A549 (cell line): ENCODE measurements at regions not wholly inside any gene's neighbourhood (a gene's known extent, or its start where the extent isn't known, plus 50 kb on each side); places are given as distances from the start of the nearest gene placed in this dataset.

ENCODE experiments used
- CBX8 ChIP-seq: fragments of 200-600 bp; sonication (generic); IDR thresholded peaks from 2 replicates; pipeline ENCODE4 v1.6.1; 2016
- PBX3 ChIP-seq: IDR thresholded peaks from 2 replicates; pipeline ENCODE4 v1.6.1; 2012
- POLR2A ChIP-seq: IDR thresholded peaks from 2 replicates; pipeline ENCODE4 v1.6.1; 2012; ENCODE audit warnings: mild to moderate bottlenecking, low read length
- RAD21 ChIP-seq, 2 experiments: fragments of >200 bp in 1 of 2; sonication (Bioruptor Twin) in 1 of 2; formaldehyde crosslinking in 1 of 2; IDR thresholded peaks in 1 of 2; conservative IDR thresholded peaks in 1 of 2; 2 replicates in 1 of 2; 3 replicates in 1 of 2; pipeline ENCODE4 v1.6.1; 2012 to 2018; ENCODE audit warnings: inconsistent platforms in 1 of 2
- REST ChIP-seq: fragments of 200-600 bp; sonication (generic); IDR thresholded peaks from 2 replicates; pipeline ENCODE4 v1.6.1; 2016; ENCODE audit warnings: antibody characterized with exemption, mild to moderate bottlenecking, moderate library complexity
- RFX5 ChIP-seq: fragments of 450-650 bp; IDR thresholded peaks from 2 replicates; pipeline ENCODE4 v1.7.1; 2014; ENCODE audit warnings: antibody characterized with exemption, mild to moderate bottlenecking, moderate library complexity
- TFCP2L1 ChIP-seq: fragments of 250-450 bp; sonication (Bioruptor Pico); IDR thresholded peaks from 2 replicates; pipeline ENCODE4 v1.5.0; 2021; ENCODE audit warnings: mild to moderate bottlenecking
- TF ChIP-seq, protein P1 (sequence below): fragments of >200 bp; sonication (Bioruptor Twin); formaldehyde crosslinking; IDR thresholded peaks from 3 replicates; pipeline ENCODE4 v1.5.1; 2016
- TF ChIP-seq, protein P2 (sequence below): IDR thresholded peaks from 2 replicates; pipeline ENCODE4 v1.6.1; 2012

GRCh38 chr20:52405417-52405816, 213.8 kb upstream of the ZFP64 start:
- TF ChIP-seq POLR2A: no peak
- TF ChIP-seq CBX8: no peak
- TF ChIP-seq REST: no peak
- TF ChIP-seq PBX3: no peak
- TF ChIP-seq RAD21 (conservative IDR thresholded peaks at IDR 0.05 in 1 of 2, IDR thresholded peaks at IDR 0.05 in 1 of 2): no peak
- no peak for TF ChIP-seq RFX5
- TF ChIP-seq, protein P1, sequence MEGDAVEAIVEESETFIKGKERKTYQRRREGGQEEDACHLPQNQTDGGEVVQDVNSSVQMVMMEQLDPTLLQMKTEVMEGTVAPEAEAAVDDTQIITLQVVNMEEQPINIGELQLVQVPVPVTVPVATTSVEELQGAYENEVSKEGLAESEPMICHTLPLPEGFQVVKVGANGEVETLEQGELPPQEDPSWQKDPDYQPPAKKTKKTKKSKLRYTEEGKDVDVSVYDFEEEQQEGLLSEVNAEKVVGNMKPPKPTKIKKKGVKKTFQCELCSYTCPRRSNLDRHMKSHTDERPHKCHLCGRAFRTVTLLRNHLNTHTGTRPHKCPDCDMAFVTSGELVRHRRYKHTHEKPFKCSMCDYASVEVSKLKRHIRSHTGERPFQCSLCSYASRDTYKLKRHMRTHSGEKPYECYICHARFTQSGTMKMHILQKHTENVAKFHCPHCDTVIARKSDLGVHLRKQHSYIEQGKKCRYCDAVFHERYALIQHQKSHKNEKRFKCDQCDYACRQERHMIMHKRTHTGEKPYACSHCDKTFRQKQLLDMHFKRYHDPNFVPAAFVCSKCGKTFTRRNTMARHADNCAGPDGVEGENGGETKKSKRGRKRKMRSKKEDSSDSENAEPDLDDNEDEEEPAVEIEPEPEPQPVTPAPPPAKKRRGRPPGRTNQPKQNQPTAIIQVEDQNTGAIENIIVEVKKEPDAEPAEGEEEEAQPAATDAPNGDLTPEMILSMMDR: no peak
- TF ChIP-seq, protein P2, sequence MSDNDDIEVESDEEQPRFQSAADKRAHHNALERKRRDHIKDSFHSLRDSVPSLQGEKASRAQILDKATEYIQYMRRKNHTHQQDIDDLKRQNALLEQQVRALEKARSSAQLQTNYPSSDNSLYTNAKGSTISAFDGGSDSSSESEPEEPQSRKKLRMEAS: no peak
- no peak for TF ChIP-seq TFCP2L1 (CRISPR knock-in tag)
